ENCODE measurements at regions not wholly inside any gene's neighbourhood (a gene's known extent, or its start where the extent isn't known, plus 50 kb on each side); places are given as distances from the start of the nearest gene placed in this dataset.
"Not testable (repeated sequence)": the region's sequence is repeated elsewhere in the genome, so short reads cannot be mapped to it uniquely, and the experiment has no call there.

- no peak for DNase-seq
Measured at GRCh38 chr3:181929501-181929900, 217.8 kb downstream of the SOX2 start.

- no peak for DNase-seq
Measured at GRCh38 chr3:181930105-181930504, 218.4 kb downstream of the SOX2 start.

GRCh38 chr3:181932039-181932438 is 220.3 kb downstream of the SOX2 start:
- DNase-seq, result no peak

DNA sequence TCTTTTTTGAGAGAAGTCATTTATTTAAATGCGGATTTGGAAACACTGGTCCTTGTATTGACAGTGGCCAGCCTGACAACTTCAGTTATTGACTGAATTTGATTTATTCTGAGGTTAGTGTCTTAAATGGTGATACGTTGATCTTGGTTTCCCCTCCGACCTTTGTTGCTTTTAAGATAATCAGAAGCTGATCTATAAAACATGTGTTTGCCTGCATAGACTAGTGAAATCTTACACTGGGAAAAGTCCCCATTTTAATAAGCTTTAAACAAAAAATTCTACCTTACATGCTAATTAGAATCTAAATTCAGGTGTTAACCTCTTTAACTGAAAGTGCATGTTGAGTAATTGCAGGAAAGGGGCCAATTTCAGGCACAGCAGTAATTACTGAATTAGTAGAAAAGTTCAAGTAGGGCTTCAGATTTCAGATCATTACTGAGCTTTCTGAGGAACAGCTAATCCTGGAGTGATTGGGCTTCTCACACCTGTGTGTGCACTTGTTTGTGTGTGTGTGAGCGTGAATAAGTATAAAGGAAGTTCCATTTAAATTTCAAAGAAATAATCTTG is 221.4 kb downstream of the SOX2 start:
- DNase-seq, result no peak

GRCh38 chr3:181935915-181936314 is 224.2 kb downstream of the SOX2 start:
- DNase-seq, result no peak

DNA sequence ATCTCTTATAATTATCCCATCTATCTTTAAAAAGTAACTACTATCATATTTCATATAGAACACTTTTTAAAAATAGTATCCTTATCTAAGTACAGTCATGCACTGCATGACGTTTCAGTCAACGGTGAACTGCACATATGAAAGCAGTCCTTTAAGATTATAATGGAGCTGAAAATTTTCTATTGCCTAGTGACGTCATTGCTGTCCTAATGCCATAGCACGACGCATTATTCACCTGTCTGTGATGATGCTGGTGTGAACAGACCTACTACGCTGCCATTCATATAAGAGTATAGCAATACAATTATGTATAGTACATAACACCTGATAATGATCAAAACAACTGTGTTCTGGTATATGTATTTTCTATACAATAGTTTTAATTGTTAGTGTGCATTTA is 225.0 kb downstream of the SOX2 start:
- DNase-seq, result no peak

DNA sequence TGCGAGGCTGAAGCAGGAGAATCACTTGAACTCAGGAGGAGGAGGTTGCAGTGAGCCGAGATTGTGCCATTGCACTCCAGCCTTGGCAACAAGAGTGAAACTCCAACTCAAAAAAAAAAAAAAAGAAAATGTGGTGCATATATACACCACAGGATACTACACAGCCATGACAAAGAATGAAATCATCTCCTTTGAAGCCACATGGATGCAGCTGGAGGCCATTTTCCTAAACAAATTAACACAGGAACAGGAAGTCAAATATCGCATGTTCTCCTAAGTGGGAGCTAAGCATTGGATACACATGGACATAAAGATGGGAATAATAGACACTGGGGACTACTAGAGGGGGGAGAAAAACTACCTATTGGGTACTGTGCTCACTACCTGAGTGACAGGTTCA is 226.9 kb downstream of the SOX2 start:
- not testable (repeated sequence) for DNase-seq

GRCh38 chr3:181940703-181941102 is 229.0 kb downstream of the SOX2 start:
- DNase-seq, result no peak

- no peak for DNase-seq
Measured at GRCh38 chr3:181941250-181941649, 229.5 kb downstream of the SOX2 start.

GRCh38 chr3:181943285-181943684 is 231.6 kb downstream of the SOX2 start:
- no peak for DNase-seq

- no peak for DNase-seq
Measured at GRCh38 chr3:181947606-181948005, 235.9 kb downstream of the SOX2 start.

GRCh38 chr3:181948286-181948685 is 236.6 kb downstream of the SOX2 start:
- DNase-seq, result no peak

- no peak for DNase-seq
Measured at GRCh38 chr3:181952221-181952620, 240.5 kb downstream of the SOX2 start.

DNA sequence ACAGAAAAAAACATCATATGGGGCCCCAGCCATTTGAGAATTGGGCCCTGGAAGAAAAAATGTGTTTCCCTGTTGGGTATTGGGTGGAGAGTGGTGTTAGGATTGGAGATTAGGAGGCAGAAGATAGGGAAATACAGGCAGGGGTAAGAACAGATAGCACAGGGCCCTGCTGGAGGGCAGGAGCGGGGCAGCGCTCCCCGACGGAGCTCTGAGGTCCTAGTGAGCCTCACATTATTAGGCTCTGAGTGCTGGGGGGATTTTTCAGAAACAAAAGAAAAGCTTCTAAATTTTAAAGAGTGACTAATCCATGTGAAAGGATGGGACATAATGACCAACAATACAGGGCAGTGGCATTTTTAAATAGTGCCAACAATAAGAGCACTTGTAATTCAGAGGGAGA is 241.2 kb downstream of the SOX2 start:
- DNase-seq, result no peak

DNA sequence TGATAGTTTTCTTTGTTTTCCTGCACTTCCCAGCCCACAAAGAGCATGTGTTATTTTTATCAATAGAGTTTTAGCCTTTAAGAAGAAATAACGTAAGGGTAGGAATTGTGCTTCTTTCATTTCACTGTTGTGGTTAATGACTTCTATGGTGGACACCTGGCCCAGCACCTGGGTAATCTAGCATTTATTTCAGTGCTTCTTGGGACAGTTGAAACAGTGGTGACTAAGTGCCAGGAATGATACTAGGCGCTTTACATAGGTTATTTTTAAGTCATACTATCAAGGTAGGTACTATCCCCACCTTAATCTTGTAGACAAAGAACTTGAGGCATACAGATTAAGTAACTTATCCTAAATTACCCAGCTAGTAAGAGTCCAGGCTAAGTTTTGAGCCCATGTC is 243.8 kb downstream of the SOX2 start:
- no peak for DNase-seq

DNA sequence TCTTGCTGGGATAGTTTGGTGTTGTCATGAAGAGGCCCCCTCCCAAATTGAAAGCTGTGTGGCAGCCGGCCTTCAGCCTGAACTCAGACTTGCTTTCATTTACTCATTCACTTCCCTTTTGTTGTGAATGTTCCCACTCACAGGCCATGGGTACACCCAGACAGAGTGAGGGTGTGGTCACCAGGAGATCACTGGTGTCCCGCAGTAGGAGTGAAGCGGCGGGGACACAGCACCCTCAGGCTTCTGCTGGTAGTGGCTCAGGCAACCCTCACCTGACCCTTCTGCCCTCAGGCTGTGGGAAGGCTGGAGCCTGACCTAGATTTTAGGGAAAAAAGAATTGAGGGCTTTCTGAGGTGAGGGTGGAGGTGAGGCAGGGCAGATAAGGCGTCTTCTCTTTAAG is 244.4 kb downstream of the SOX2 start:
- DNase-seq, result no peak

- DNase-seq, result no peak
Measured at GRCh38 chr3:181966393-181966792, 254.7 kb downstream of the SOX2 start.

GRCh38 chr3:181969925-181970324 is 258.2 kb downstream of the SOX2 start:
- DNase-seq, result no peak

GRCh38 chr3:181971424-181971823 is 259.7 kb downstream of the SOX2 start:
- DNase-seq, result no peak

GRCh38 chr3:181974198-181974597 is 262.5 kb downstream of the SOX2 start:
- no peak for DNase-seq

DNA sequence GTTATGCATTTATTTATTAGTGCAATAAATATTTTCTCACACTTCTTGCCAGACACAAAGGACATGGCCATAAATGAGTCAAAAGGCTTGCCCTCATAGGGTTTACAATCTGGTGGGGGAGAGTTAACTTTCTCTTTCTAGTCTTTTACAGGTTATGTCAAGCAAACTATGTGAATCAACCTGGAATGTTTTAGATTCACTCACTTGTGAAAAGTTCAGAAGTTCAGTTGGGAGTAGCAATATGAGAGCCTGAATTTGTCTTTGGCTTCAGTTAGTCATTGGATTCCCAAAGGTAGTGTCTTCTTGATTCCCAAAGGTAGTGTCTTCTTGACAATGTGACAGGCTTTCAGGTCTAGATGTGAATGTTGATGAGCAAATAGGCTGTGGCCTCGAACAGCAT is 264.8 kb downstream of the SOX2 start:
- DNase-seq, result no peak

- DNase-seq, result no peak
Measured at GRCh38 chr3:181985386-181985785, 273.7 kb downstream of the SOX2 start.

- no peak for DNase-seq
Measured at GRCh38 chr3:181987736-181988135, 276.0 kb downstream of the SOX2 start.

DNA sequence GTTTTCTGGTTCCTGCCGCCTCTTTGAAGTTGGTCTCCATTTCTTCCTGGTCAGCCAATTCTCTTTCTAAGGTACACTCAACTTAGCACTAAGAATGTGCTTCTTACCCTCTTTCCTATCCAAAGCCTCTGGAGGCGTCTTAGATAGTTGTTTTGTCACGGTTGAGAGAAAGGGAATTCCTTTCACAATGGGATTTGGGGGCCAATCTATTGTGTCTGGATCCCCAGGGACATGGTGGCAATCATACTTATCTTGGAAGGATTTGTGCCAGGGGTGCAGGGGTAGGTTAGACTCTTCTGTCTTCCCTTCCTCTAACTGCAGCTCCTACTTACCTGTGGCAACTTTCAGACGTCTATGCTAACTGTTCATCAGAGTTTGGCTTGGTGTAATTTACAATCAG is 287.1 kb downstream of the SOX2 start:
- DNase-seq, result no peak

GRCh38 chr3:181999314-181999713 is 287.6 kb downstream of the SOX2 start:
- no peak for DNase-seq

DNA sequence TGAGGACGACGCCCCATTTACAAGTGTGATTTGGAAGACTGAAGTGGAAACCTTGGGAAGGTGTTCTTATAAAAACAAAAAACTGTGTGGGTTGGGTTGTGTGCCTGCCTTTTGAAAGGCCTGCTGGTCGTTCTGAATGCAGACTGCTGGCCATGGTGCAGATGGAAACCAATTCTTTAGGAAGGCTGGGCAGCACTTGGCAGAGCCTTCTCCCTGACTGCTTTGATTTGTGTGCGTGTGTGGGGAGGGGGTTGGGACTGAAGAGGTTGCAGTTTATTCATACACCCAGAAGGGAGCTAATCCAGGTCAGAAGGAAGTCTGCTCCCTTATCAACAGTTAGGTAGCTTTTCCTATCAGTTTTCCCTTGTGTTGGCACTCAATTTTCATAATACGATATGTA is 288.7 kb downstream of the SOX2 start:
- no peak for DNase-seq

Data from stimulated activated naive CD4-positive, alpha-beta T cell (primary cell).